NCI-H146 (cell line): ENCODE measurements at regions not wholly inside any gene's neighbourhood (a gene's known extent, or its start where the extent isn't known, plus 50 kb on each side); places are given as distances from the start of the nearest gene placed in this dataset.

Experiments
- DNase-seq: peaks from one replicate; lab custom pipeline; 2025; lab: John Stamatoyannopoulos, UW

DNA sequence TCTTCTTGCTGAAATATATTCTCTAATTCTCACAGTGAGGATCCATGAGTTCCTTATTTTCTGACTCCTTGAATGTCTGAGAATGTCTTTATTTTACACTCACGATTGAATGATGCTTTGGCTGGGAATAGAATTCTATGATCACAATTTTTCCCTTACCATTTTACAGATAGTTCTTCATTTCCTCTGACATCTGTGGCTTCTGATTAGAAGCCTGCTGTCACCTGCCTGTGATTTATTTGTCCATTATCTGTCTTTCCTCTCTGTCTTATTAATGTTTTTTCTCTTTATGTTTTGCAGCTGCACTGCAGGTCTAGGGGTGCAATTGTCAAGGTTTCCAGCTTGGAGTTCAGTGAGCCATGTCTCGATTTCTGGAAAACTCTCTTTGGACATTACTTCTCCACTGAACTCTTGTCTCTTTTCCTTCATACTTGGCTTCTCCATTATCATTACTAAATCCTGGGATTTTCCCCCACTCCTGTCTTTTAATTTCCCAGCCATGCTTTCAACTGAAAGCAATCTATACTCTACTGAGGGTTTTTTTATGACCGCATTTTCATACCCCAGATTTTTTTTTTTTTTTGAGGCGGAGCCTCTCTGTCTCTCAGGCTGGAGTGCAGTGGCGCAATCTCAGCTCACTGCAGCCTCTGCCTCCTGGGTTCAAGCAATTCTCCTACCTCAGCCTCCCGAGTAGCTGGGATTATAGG, 85.8 kb upstream of the PRNP start:
- DNase-seq: no peak

DNA sequence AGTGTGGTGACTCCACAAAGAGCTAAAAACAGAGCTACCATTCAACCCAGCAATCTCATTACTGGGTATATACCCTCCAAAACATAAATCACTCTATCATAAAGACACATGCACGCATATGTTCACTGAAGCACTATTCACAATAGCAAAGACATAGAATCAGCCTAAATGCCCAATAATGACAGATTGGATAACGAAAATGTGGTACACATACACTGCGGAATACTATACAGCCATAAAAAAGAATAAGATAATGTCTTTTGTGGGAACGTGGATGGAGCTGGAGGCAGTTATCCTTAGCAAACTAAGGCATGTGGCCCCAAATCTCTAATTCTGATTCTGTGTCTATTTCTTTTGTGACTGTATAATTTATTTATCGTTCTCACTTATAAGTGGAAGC, 89.0 kb upstream of the PRNP start:
- DNase-seq: no peak

DNA sequence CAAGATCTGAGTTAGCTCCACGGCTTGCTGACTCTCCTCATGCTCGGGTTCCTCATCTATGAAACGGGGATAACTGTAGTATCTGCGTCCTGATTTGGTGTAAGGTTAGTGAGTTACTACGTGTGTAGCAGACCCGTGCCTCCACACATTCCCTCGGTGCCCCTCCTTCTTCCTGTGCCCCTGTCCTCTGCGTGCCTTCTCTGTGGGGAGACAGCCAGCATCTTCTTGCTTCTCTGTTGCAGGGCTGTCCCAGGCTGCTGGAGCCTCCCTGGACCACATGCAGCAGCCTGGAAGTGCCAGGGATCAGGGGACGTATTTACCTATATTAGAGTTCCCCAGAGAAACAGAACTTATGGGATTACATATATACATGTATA, 93.1 kb upstream of the PRNP start:
- no peak for DNase-seq

DNA sequence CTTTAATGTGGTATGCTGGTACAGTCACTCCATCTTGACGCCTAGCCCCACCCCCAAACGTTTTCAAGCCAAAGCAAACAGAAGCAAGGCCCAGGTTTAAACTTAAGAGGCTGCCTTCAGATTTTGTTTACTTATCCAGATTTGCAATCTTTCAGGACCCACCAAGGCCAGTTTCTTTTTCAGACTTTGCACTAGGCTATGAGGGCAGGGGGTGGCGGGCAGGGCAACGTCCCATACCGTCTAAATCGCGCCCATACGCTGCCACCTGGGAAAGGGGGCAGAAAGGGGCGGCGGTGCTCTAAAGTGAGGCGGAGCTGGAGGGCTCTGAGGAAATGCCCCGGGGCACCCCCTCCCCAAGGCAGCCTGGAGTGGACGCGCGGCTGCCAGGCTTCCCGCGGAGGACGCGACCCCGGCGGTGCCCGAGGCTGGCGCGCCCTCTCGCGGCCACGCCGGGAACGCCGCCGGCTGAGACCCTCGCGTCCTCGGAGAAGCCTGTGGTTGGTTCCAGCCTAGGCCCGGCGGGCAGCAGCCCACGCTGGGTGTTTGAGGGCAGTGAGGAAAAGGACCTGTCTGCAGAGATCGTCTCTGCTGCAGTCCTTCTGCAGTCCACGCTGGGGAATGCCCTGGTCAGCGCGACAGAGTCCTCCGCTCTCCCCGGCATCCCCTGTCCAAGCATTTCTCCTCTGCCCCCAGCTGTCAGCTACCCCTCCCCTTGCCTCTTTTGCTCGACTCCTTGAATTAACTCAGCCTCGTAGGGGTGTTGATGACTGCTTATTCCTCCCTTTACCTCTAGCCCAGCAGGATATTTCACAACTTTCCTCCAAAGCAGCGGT, 93.7 kb upstream of the PRNP start:
- peak; percentile 16 for DNase-seq

DNA sequence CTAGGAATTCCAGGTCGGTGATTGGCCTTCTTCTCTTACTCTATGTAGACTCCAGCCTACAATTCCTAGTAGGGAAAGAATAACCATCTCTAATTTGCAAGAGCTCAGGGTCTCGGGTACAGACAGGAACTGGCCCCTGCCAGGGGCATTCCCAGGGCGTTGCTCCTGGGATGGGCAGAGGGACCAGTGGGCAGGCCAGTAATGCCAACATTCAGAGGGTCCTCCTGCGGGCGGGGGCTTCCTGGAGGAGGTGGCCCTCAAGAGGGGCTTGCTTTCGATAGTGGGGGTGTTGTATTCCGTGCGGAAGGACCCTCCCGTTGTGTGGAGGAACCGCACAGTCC, 94.3 kb upstream of the PRNP start:
- no peak for DNase-seq

DNA sequence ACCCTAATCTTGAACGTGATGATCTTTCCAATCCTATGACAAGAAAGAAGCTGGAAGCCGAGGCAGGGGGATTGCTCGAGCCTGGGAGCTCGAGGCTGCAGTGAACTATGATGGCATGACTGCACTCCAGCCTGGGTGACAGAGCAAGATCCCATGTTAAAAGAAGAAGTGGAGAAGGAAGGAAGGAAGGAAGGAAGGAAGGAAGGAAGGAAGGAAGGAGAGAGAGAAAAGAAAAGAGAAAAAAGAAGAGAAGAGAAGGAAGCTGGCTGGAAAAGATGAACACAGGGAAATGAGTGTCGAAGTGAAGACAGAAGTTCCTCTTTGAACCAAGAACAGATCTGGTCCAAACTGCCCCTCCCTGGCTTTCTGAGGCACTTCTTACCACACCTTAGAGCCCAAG, 100.5 kb upstream of the PRNP start:
- DNase-seq: no peak

DNA sequence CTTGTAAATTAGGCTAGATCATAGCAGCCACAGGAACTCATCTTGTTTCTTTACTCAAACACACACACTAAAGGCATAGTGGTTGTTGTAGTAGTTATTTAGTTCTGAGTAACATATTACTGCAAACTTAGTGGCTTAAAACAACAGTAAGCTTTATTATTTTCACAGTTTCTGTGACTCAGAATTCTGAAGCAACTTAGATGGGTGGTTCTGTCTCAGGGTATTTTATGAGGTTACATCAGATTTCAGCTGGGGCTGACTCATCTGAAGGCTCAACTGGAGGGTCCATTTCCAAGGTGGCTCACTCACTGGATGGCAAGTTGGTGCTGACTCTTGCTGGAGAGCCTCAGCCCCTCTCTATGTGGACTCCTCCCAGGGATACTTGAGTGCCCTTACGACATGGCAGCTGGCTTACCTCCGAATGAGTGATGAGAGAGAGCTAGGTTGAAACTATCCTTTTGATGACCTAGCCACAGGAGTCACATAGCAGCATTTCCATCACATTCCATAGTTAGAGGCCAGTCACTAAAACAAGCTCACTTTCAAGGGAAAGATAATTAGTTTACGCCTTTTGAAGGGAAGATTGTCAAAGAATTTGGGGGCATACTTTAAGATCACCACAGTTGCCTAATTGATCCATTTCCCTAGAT, 101.0 kb upstream of the PRNP start:
- DNase-seq: no peak

DNA sequence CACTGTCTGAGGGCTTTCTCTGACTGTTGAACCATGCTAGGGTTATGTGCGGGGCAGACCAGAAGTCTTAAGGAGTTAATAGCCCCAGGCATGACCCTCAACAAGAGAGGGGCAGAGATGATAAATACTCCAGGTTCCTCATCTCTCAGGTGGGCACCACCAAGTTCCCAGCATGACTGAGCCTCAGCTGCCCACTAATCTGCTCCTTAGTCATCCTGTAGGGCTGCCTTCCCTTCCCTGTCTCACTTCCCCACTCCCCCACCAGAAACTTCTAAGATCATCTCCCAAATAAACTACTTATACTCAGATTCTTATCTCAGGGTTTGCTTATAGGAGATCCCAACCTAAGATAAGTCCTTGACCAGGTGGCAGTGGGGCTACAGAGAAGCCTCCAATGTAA, 101.7 kb upstream of the PRNP start:
- DNase-seq: no peak

DNA sequence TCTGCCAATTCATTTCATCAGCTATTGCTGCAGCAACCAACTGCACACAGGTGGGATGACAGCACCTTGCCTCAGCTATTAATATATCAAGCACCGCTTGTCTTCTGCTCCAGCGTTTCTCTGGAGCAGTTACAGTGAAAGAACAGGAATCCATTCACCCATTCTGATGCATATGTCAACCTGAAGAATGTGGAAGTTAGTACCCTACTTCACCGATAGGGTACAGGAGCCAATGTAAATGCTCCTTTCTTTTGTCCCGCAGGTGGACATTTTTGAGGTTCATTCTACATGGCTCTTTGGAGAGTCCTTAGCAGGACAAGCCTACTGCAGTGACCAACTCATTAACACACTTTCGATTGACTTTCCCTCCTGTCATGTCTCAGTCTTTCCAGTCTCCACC, 104.4 kb upstream of the PRNP start:
- DNase-seq: no peak

DNA sequence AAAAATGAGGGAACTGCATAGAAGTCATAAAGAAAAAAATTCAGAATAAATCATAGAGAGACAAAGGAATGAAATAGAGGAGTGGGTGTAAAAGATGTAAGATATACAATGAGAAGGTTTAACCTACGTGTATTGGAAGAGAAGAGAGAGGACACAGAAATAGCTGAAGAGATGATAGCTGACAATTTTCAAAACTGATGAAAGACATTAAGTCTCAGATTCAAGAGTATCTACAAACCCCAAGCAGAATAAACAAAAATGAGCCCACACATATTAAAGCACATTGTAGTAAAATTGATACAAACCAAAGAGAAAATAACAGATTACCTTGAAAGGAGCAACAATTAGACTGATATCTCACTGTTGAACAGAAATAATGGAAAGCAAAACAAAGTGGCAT, 107.9 kb upstream of the PRNP start:
- DNase-seq: no peak

DNA sequence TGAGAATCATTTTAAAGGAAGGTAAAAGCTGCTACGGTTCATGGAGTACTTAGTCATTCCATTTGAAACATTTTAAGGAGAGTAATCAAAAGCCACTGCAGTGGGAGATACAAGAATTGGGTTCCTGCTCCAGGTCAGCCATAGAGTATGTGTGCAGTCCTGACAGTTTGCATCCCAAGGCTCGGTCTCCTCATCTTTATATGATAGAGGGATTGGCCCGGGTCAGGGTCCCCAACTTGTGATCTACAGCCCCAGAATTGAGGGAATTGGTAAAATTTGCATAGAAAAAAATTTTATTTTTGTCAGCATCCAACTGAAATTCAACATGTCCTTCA, 111.9 kb upstream of the PRNP start:
- DNase-seq: no peak

DNA sequence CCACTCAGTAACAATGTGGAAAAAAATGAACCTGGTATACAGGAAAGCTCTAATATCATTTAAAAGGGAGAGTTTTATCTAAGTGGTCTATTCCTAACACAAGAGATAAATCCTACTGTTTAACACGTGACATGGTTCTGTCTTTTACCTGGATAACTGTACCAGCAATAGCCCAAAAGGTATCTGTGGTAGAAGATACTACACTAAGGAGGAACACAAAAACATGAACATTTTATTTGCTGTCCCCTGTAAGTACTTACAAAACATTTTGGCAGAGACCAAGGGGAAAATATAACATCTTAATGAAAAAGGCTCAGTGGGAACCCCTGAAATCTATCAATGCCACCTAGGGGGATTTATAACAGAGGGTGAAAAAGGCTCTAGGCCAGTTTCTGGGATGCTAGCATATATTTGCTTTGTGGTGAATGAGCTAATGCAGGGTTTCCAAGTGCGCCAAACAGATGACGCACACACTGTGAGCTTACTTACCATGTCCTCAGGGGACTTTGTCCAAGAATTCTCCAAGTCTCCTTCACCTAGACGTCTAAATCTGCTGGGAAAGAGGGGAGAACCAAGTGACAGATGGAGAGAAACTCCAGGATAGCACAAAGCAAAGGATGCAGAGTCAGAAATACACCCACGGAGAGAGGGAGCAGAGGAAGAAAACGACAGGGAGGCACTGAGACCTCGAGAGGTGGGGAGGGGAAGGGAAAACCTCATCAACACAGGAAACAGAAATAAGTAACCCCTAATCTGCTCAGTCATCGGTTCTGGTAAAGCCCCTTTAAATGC, 112.5 kb upstream of the PRNP start:
- DNase-seq: no peak

DNA sequence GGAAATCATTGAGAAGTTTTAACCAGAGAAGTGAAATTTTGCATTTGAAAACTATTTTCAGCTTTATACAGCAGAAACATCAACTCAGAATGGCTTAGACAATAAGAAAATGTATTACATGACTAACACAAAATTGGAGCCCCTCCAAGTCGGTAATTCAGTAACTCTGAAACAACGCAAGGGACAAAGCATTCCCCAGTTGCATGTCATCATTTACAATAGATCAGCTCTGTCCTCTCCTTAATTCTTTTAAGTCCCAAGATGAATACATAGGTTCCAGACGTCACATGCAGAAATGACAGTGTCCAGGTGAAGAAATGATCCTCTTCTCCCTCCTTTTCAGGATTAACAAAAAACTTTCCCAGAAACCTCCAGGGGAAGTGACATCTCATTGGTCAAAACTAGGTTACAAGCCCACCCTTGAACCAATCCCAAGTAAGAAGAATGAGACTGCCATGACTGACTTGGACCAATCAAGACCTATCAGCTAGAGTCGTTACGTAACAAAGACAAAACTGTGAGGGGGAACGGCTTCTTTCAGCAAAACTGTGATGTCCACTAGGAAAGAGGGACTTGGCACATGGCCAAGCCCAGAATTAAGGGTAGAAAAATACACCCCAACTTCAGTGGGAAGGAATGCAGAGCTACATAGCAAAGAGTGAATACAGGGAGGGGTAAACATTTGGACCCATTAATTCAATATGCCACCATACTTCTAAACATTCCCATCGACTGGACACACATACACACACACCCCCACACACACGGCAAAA, 114.3 kb upstream of the PRNP start:
- DNase-seq: no peak

DNA sequence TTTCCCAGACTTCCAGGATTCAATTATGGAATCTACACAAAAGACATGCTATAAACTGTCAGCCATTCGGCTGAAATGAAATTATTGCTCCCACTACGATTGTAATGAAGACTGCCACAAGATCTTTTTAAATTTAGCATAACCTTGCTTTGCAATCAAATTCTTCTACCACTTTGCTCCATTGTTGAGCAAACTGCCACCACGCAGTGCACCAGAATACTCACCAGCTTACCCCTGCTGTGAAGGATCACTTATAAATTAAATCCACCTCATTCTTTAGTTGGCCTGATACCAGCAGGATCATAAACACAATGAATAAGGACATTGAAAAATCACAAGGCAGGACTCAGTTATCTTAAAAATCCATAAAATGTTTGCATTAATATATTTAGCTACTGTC, 116.4 kb upstream of the PRNP start:
- DNase-seq: no peak

DNA sequence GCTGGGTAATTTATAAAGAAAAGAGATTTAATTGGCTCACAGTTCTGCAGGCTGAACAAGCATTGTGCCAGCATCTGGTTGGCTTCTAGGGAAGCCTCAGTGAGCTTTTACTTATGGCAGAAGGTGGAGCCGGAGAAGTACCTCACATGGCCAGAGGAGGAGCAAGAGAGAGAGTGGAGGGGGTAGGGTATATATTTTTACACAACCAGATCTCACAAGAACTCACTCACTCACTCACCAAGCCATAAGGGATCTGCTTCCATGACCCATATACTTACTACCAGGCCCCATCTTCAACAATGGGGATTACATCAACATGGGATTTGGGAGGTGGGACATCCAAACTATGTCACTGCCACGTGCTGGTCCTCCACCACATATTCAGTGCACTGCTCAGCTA, 117.2 kb upstream of the PRNP start:
- DNase-seq: no peak

DNA sequence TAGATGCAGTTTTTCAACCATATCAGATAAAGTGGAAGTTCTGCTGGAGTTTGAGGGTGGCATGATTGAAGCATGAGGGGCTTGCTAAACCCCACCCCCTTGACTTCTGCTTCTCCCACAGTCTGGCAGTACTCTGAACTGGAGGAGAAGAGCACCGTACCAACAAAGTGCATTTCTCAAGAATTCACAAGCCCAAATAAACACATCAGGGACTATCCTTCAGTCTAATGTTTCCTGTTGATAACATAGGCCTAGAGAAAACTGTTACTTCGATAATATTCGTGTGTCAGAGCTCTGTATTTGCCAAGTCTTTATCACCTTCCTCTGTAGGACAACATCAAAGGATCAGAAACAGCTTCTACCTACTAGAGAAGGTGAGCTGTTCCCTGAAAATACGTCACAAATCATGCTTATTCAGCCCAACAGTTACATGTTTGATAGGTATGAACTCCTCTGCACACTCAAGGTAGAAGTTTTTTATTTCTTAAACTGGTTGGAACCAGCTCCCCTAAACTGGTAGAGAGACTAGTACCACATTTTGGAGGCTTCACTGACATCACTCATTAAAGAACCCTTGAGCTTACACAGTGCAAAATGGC, 117.8 kb upstream of the PRNP start:
- DNase-seq: no peak

DNA sequence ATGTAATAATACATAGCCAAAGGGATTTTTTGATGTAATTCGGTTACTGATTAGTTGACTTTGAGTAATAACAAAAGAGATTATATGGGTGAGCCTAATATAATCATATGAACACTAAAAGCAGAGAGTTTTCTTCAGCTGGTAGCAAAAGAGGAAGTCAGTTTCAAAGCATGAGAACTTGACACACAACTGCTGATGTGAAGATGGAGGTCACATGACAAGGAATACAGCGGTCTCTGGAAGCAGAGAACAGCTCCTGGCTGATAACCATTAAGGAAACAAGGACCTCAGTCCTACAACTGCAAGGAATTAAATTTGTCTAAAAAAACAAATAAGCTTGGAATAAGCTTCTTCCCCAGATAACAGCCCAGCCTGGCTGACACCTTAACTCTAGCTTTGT, 119.1 kb upstream of the PRNP start:
- DNase-seq: no peak

DNA sequence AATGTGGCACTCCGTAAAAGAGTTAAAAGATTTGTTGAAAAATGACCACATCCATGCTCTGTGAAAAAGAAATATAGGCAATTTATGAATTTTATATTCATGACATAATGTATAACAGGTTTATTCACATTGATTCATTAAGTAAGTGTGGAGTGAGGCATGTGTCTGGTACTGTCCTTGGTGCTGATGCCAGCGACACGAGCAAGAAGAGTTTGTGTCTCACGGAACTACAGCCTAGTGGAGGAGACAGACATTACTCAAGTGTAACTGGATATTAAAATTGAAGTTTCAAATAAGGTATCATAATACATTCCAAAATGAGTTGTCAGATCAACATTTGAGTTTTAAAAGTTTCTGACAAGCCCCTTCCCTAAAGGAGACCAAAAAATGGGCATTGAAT, 122.7 kb upstream of the PRNP start:
- DNase-seq: no peak

DNA sequence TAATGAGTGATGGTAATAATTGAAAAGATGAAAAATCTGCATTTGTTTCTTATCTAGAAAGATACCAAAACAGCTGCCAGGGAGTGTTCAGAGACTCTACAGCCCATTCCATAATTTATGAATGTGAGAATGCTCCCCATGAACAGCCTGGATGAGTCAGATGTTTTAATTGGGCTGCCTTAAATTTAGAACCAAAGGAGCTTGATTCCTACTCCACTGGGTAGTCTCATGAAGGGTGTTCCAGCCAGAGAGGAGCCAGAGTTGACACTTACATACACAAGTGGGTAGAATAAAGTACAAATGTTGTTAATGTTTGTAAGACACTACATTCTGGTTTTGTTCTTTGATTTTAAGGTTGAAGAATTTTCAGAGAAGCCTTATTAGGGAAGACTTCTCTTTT, 123.2 kb upstream of the PRNP start:
- DNase-seq: no peak

DNA sequence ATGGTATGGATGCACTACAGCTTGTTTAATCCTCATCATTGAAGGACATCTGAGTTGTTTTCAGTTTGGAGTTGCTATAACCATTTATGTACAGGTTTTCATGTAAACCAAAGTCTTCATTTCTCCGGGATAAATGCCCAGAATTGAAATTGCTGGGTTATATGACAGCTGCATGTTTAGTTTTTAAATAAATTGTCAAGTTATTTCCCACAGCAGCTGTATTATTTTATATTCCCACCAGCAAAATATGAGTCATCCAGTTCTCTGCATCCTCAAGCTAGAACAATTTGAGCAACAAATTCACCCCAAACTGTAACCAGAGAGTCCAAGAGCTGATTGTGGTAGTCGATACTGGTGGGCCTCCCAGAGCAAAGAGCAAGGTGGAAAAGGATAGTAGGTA, 125.6 kb upstream of the PRNP start:
- no peak for DNase-seq

DNA sequence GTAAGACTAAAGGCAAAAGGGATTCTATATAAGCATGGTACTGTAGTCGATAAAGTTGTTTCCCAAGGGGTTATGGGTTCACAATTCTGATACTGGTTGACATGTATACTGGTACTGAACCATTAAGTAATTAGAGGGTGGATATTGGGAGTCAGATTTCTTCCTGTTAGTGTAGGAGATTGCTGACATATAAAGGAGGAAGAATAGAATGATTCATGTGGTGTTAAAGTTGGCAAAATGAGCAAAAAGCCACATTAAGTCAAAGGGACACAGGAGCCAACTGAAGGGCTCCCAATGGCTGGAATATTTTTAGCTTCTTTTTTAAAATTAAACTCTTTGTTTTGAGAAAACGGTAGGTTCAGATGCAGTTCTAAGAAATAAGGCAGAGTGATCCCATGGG, 126.3 kb upstream of the PRNP start:
- DNase-seq: no peak

DNA sequence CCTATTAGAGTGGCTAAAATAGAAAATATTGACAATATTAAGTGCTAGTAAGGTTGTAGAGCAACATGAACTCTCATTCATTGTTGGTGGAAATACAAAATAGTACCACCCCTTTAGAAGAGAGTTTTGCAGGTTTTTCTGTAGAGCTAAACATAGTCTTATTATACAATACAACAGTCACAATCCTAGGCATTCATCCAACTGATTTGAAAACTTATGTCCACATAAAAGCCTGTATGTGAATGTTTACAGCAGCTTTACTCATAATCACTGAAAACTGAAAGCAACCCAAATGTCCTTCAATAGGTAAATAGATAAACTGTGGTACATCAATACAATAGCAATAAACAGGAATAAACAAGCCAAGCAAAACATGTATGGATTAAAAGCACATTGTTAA, 127.2 kb upstream of the PRNP start:
- DNase-seq: no peak
